ENCODE measurements at regions not wholly inside any gene's neighbourhood (a gene's known extent, or its start where the extent isn't known, plus 50 kb on each side); places are given as distances from the start of the nearest gene placed in this dataset.
"Not testable (repeated sequence)": the region's sequence is repeated elsewhere in the genome, so short reads cannot be mapped to it uniquely, and the experiment has no call there.

DNA sequence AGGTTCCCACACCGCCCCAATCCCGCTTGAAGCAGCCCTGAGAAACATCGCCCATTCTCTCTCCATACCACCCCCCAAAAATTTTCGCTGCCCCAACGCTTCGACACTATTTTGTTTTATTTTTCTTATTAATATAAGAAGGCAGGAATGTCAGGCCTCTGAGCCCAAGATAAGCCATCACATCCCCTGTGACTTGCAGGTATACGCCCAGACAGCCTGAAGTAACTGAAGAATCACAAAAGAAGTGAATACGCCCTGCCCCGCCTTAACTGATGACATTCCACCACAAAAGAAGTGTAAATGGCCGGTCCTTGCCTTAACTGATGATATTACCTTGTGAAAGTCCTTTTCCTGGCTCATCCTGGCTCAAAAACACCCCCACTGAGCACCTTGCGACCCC lies 463.9 kb downstream of the AJAP1 start:
- not testable (repeated sequence) for H3K27ac ChIP-seq (replicated peaks; ENCODE audit: low read length); H3K79me1 ChIP-seq (ENCODE audit: low read depth, low read length); H3K23ac ChIP-seq (ENCODE audit: low read depth, low read length, poor library complexity); H2BK12ac ChIP-seq (ENCODE audit: low read length); H3K14ac ChIP-seq (ENCODE audit: low read length); H3K36me3 ChIP-seq (replicated peaks in 1 of 2; ENCODE audit: control insufficient read depth in 2 of 2, insufficient read depth in 2 of 2, low read length in 2 of 2); H4K91ac ChIP-seq (ENCODE audit: low read depth, low read length, poor library complexity); H2AK5ac ChIP-seq (ENCODE audit: low read depth, low read length); H3K18ac ChIP-seq (ENCODE audit: low read length); H3K4ac ChIP-seq (ENCODE audit: low read length); H3K27me3 ChIP-seq (ENCODE audit: control insufficient read depth in 3 of 3, insufficient read depth in 3 of 3, low read depth in 1 of 3, low read length in 3 of 3); H3K4me3 ChIP-seq (ENCODE audit: low read length in 2 of 2); H4K8ac ChIP-seq (ENCODE audit: low read depth, low read length); H2BK15ac ChIP-seq (ENCODE audit: low read length); H2BK5ac ChIP-seq (ENCODE audit: low read length); H3K4me1 ChIP-seq (ENCODE audit: control insufficient read depth in 2 of 2, insufficient read depth in 1 of 2, low read depth in 1 of 2, low read length in 2 of 2); H2BK120ac ChIP-seq (ENCODE audit: low read depth, low read length); DNase-seq (ENCODE audit: low spot score); H2AFZ ChIP-seq (ENCODE audit: low read length); H3K4me2 ChIP-seq (ENCODE audit: insufficient read depth, low read length, poor library complexity, severe bottlenecking); H3K9me3 ChIP-seq (replicated peaks in 1 of 2; ENCODE audit: control insufficient read depth in 2 of 2, insufficient read depth in 1 of 2, low read depth in 1 of 2, low read length in 2 of 2); H3K9ac ChIP-seq (ENCODE audit: low read depth, low read length, poor library complexity)
- WGBS, 2 donors (ENCODE audit: extremely low coverage in 2 of 2, insufficient read length in 2 of 2, insufficient replicate concordance in 1 of 2), result no CpG with 5 or more reads among the region's 11 CpGs

DNA sequence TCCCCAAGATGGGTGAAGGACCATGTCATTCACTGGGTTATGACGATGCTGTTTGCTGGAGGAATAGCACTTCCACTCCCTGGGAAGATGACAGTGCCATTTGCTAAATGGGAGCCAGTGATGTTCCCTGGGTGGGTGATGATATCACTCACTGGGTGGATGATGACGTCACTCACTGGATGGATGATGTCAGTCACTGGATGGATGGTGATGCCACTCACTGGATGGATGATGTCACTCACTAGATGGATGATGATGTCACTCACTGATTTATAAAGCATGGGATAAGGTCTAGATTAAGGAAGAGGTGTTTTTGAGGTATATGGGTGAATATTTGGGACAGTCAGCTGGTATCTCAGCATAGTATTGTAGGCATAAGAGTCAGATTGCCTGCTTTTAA lies 457.2 kb downstream of the AJAP1 start:
- Histone ChIP-seq H3K27me3 (ENCODE audit: control insufficient read depth in 3 of 3, insufficient read depth in 3 of 3, low read depth in 1 of 3, low read length in 3 of 3) (no peaks in the 10 kb centered on the region), H3K23ac (ENCODE audit: low read depth, low read length, poor library complexity) (no peak overlapping the region), H3K9me3 (replicated peaks in 1 of 2; ENCODE audit: control insufficient read depth in 2 of 2, insufficient read depth in 1 of 2, low read depth in 1 of 2, low read length in 2 of 2) (peaks cover 0 to 2% of the 10 kb centered on the region in 2 donors), H3K36me3 (replicated peaks in 1 of 2; ENCODE audit: control insufficient read depth in 2 of 2, insufficient read depth in 2 of 2, low read length in 2 of 2) (no peaks in the 10 kb centered on the region), H3K4me1 (ENCODE audit: control insufficient read depth in 2 of 2, insufficient read depth in 1 of 2, low read depth in 1 of 2, low read length in 2 of 2) (peaks cover 0 to 11% of the 10 kb centered on the region in 2 donors), H3K18ac (ENCODE audit: low read length) (no peak overlapping the region), H3K4ac (ENCODE audit: low read length) (no peak overlapping the region), H3K4me2 (ENCODE audit: insufficient read depth, low read length, poor library complexity, severe bottlenecking) (no peak overlapping the region), H3K14ac (ENCODE audit: low read length) (no peak overlapping the region), H2BK15ac (ENCODE audit: low read length) (no peak overlapping the region), H2BK5ac (ENCODE audit: low read length) (no peak overlapping the region), H2BK12ac (ENCODE audit: low read length) (no peak overlapping the region), H2BK120ac (ENCODE audit: low read depth, low read length) (no peak overlapping the region), H4K91ac (ENCODE audit: low read depth, low read length, poor library complexity) (no peak overlapping the region), H3K4me3 (ENCODE audit: low read length in 2 of 2) (no peak overlapping the region), H4K8ac (ENCODE audit: low read depth, low read length) (no peak overlapping the region), H3K27ac (replicated peaks; ENCODE audit: low read length) (no peak overlapping the region), H3K9ac (ENCODE audit: low read depth, low read length, poor library complexity) (no peak overlapping the region), H2AK5ac (ENCODE audit: low read depth, low read length) (no peak overlapping the region), H3K79me1 (ENCODE audit: low read depth, low read length) (no peaks in the 10 kb centered on the region), H2AFZ (ENCODE audit: low read length) (no peak overlapping the region)
- DNase-seq (ENCODE audit: low spot score), result no peak
- WGBS, 2 donors (ENCODE audit: extremely low coverage in 2 of 2, insufficient read length in 2 of 2, insufficient replicate concordance in 1 of 2), result no CpG with 5 or more reads among the region's 2 CpGs

DNA sequence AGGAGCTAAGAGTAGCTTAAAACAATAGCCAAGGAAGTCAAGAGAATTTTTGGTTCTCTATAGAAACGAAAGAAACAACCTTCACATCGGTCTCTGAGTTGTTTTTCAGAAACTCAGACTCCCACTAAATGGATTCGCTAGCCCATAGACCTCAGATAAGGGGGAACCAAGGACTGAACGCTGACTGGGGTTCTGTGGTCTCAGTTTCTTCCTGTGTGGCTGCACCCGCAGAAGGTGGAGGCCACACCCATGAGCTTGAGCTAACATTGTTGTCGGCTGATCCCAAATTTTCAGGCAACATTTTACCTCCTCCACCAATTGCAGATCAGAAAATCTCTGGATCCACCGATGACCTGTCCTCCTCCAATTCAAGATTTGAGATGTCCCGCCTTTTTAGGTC lies 456.1 kb downstream of the AJAP1 start:
- Histone ChIP-seq H3K4ac (ENCODE audit: low read length) (no peak overlapping the region), H3K4me3 (ENCODE audit: low read length in 2 of 2) (no peak overlapping the region), H3K14ac (ENCODE audit: low read length) (no peak overlapping the region), H3K9ac (ENCODE audit: low read depth, low read length, poor library complexity) (no peak overlapping the region), H3K36me3 (replicated peaks in 1 of 2; ENCODE audit: control insufficient read depth in 2 of 2, insufficient read depth in 2 of 2, low read length in 2 of 2) (no peaks in the 10 kb centered on the region), H3K27me3 (ENCODE audit: control insufficient read depth in 3 of 3, insufficient read depth in 3 of 3, low read depth in 1 of 3, low read length in 3 of 3) (no peaks in the 10 kb centered on the region), H2AK5ac (ENCODE audit: low read depth, low read length) (no peak overlapping the region), H2AFZ (ENCODE audit: low read length) (no peak overlapping the region), H2BK120ac (ENCODE audit: low read depth, low read length) (no peak overlapping the region), H4K8ac (ENCODE audit: low read depth, low read length) (no peak overlapping the region), H3K18ac (ENCODE audit: low read length) (no peak overlapping the region), H2BK12ac (ENCODE audit: low read length) (no peak overlapping the region), H3K9me3 (replicated peaks in 1 of 2; ENCODE audit: control insufficient read depth in 2 of 2, insufficient read depth in 1 of 2, low read depth in 1 of 2, low read length in 2 of 2) (peaks cover 0 to 2% of the 10 kb centered on the region in 2 donors), H3K4me1 (ENCODE audit: control insufficient read depth in 2 of 2, insufficient read depth in 1 of 2, low read depth in 1 of 2, low read length in 2 of 2) (peaks cover 0 to 11% of the 10 kb centered on the region in 2 donors), H4K91ac (ENCODE audit: low read depth, low read length, poor library complexity) (no peak overlapping the region), H3K4me2 (ENCODE audit: insufficient read depth, low read length, poor library complexity, severe bottlenecking) (no peak overlapping the region), H2BK5ac (ENCODE audit: low read length) (no peak overlapping the region), H3K27ac (replicated peaks; ENCODE audit: low read length) (no peak overlapping the region), H2BK15ac (ENCODE audit: low read length) (no peak overlapping the region), H3K79me1 (ENCODE audit: low read depth, low read length) (no peaks in the 10 kb centered on the region), H3K23ac (ENCODE audit: low read depth, low read length, poor library complexity) (no peak overlapping the region)
- no peak for DNase-seq (ENCODE audit: low spot score)
- WGBS, 2 donors (ENCODE audit: extremely low coverage in 2 of 2, insufficient read length in 2 of 2, insufficient replicate concordance in 1 of 2), result no CpG with 5 or more reads among the region's 8 CpGs

DNA sequence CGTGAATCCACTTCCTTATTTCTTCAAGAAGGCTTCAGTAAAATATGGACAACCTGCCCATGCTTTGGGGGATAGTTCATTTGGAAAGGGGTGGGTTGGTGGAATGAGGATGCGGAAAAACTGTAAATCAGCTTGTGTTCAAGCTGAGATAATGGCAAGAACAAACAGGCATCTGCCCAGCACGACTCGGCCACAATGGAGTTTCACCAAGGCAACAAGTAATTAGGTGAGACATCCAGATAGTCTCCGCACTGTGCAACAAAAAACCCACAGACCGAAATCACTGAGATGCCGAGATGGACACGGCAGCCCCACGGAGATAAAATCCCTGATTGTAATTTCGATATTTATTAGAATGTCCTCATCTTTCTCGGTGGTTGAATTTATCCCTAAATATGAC lies 455.2 kb downstream of the AJAP1 start:
- Histone ChIP-seq H3K4me2 (ENCODE audit: insufficient read depth, low read length, poor library complexity, severe bottlenecking) (no peak overlapping the region), H3K79me1 (ENCODE audit: low read depth, low read length) (no peaks in the 10 kb centered on the region), H2AFZ (ENCODE audit: low read length) (no peak overlapping the region), H3K9me3 (replicated peaks in 1 of 2; ENCODE audit: control insufficient read depth in 2 of 2, insufficient read depth in 1 of 2, low read depth in 1 of 2, low read length in 2 of 2) (peaks cover 0 to 2% of the 10 kb centered on the region in 2 donors), H2BK5ac (ENCODE audit: low read length) (no peak overlapping the region), H3K14ac (ENCODE audit: low read length) (no peak overlapping the region), H3K4ac (ENCODE audit: low read length) (no peak overlapping the region), H3K27me3 (ENCODE audit: control insufficient read depth in 3 of 3, insufficient read depth in 3 of 3, low read depth in 1 of 3, low read length in 3 of 3) (no peaks in the 10 kb centered on the region), H3K36me3 (replicated peaks in 1 of 2; ENCODE audit: control insufficient read depth in 2 of 2, insufficient read depth in 2 of 2, low read length in 2 of 2) (no peaks in the 10 kb centered on the region), H3K27ac (replicated peaks; ENCODE audit: low read length) (no peak overlapping the region), H2BK12ac (ENCODE audit: low read length) (no peak overlapping the region), H3K18ac (ENCODE audit: low read length) (no peak overlapping the region), H3K4me1 (ENCODE audit: control insufficient read depth in 2 of 2, insufficient read depth in 1 of 2, low read depth in 1 of 2, low read length in 2 of 2) (peaks cover 0 to 11% of the 10 kb centered on the region in 2 donors), H2BK120ac (ENCODE audit: low read depth, low read length) (no peak overlapping the region), H2AK5ac (ENCODE audit: low read depth, low read length) (no peak overlapping the region), H2BK15ac (ENCODE audit: low read length) (no peak overlapping the region), H3K4me3 (ENCODE audit: low read length in 2 of 2) (no peak overlapping the region), H4K8ac (ENCODE audit: low read depth, low read length) (no peak overlapping the region), H4K91ac (ENCODE audit: low read depth, low read length, poor library complexity) (no peak overlapping the region), H3K23ac (ENCODE audit: low read depth, low read length, poor library complexity) (no peak overlapping the region), H3K9ac (ENCODE audit: low read depth, low read length, poor library complexity) (no peak overlapping the region)
- no CpG with 5 or more reads among the region's 11 CpGs for WGBS, 2 donors (ENCODE audit: extremely low coverage in 2 of 2, insufficient read length in 2 of 2, insufficient replicate concordance in 1 of 2)
- DNase-seq (ENCODE audit: low spot score), result no peak
